Jurkat, Clone E6-1 (cell line): ENCODE measurements at regions not wholly inside any gene's neighbourhood (a gene's known extent, or its start where the extent isn't known, plus 50 kb on each side); places are given as distances from the start of the nearest gene placed in this dataset.
A peak's percentile ranks its signal among the peaks of the same experiment; 100 is the strongest.
"Not testable (repeated sequence)": the region's sequence is repeated elsewhere in the genome, so short reads cannot be mapped to it uniquely, and the experiment has no call there.

Experiments
- DNase-seq: peaks from one replicate; pipeline ENCODE4 v3.0.0-alpha.2; 2011; ENCODE audit warnings: low read depth, low spot score
- H3K4me3 ChIP-seq: 2 replicates; pipeline ENCODE4 v1.5.1; 2011; ENCODE audit warnings: mild to moderate bottlenecking, low read length, control low read depth, moderate library complexity

- H3K4me3 ChIP-seq: no peak overlapping the region
- DNase-seq: no peak
Measured at GRCh38 chr10:109065821-109066220, 857.5 kb downstream of the XPNPEP1 start.

GRCh38 chr10:109062371-109062770, 860.9 kb downstream of the XPNPEP1 start:
- DNase-seq: no peak

GRCh38 chr10:109055243-109055642, 868.1 kb downstream of the XPNPEP1 start:
- H3K4me3 ChIP-seq: no peak overlapping the region
- DNase-seq: no peak

More at GRCh38 chr10:109062371-109062770, 860.9 kb downstream of the XPNPEP1 start:
- no peak overlapping the region for H3K4me3 ChIP-seq

GRCh38 chr10:109047856-109048255, 875.5 kb downstream of the XPNPEP1 start:
- H3K4me3 ChIP-seq: no peak overlapping the region
- no peak for DNase-seq

- not testable (repeated sequence) for DNase-seq, H3K4me3 ChIP-seq
Measured at GRCh38 chr10:109046427-109046826, 876.9 kb downstream of the XPNPEP1 start.

GRCh38 chr10:109040622-109041021, 882.7 kb downstream of the XPNPEP1 start:
- H3K4me3 ChIP-seq: no peak overlapping the region
- no peak for DNase-seq

- H3K4me3 ChIP-seq: no peak overlapping the region
- no peak for DNase-seq
Measured at GRCh38 chr10:109037978-109038377, 885.3 kb downstream of the XPNPEP1 start.

- H3K4me3 ChIP-seq: no peak overlapping the region
- DNase-seq: no peak
Measured at GRCh38 chr10:109030581-109031210, 892.6 kb downstream of the XPNPEP1 start.

- DNase-seq: no peak
- no peak overlapping the region for H3K4me3 ChIP-seq
Measured at GRCh38 chr10:109029870-109030269, 893.4 kb downstream of the XPNPEP1 start.

GRCh38 chr10:109027534-109028185, 895.7 kb downstream of the XPNPEP1 start:
- no peak overlapping the region for H3K4me3 ChIP-seq
- no peak for DNase-seq

- DNase-seq: no peak
- H3K4me3 ChIP-seq: no peak overlapping the region
Measured at GRCh38 chr10:109025172-109025571, 898.1 kb downstream of the XPNPEP1 start.

GRCh38 chr10:109022417-109023049, 900.8 kb downstream of the XPNPEP1 start:
- no peak for DNase-seq
- H3K4me3 ChIP-seq: no peak overlapping the region

GRCh38 chr10:109019001-109019424, 904.3 kb downstream of the XPNPEP1 start:
- H3K4me3 ChIP-seq: no peak overlapping the region
- no peak for DNase-seq

GRCh38 chr10:109007514-109007913, 915.8 kb downstream of the XPNPEP1 start:
- no peak overlapping the region for H3K4me3 ChIP-seq
- no peak for DNase-seq

GRCh38 chr10:108990441-108990840, 932.9 kb downstream of the XPNPEP1 start:
- no peak for DNase-seq
- H3K4me3 ChIP-seq: no peak overlapping the region

GRCh38 chr10:108989976-108990375, 933.3 kb downstream of the XPNPEP1 start:
- no peak for DNase-seq
- H3K4me3 ChIP-seq: no peak overlapping the region

- no peak for DNase-seq
- H3K4me3 ChIP-seq: no peak overlapping the region
Measured at GRCh38 chr10:108982159-108982558, 941.2 kb downstream of the XPNPEP1 start.

GRCh38 chr10:108980869-108981268, 942.4 kb downstream of the XPNPEP1 start:
- H3K4me3 ChIP-seq: no peak overlapping the region
- no peak for DNase-seq

GRCh38 chr10:108975459-108976058, 947.8 kb downstream of the XPNPEP1 start:
- DNase-seq: no peak
- H3K4me3 ChIP-seq: no peak overlapping the region

- DNase-seq: peak; percentile 51
- H3K4me3 ChIP-seq: no peak overlapping the region
Measured at GRCh38 chr10:108970016-108970415, 953.3 kb downstream of the XPNPEP1 start.
